ENCODE measurements at regions not wholly inside any gene's neighbourhood (a gene's known extent, or its start where the extent isn't known, plus 50 kb on each side); places are given as distances from the start of the nearest gene placed in this dataset.

DNA sequence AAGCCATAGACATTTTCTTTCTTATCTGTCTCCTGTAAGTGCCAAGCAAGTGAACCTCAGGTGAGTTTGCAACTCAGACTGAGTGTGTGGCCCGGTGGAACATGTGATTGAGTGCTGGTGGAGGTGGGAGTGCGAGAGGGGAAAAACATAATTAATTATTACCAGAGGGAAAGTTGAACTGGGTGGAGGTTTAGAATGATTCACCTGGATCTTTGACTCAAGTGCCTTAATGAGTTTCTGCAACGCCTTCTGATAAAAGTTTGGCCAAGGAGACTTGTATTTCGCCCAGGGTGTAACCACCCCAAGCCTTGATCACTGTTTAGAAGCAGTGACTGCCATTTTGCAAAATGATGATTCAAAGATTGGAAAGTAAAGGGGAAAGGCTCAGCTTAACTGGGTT is 513.9 kb downstream of the GATA3 start:
- no peak overlapping the region for H3K4me3 ChIP-seq (ENCODE audit: control insufficient read depth, low read depth, low read length)
- TF ChIP-seq, protein P1, sequence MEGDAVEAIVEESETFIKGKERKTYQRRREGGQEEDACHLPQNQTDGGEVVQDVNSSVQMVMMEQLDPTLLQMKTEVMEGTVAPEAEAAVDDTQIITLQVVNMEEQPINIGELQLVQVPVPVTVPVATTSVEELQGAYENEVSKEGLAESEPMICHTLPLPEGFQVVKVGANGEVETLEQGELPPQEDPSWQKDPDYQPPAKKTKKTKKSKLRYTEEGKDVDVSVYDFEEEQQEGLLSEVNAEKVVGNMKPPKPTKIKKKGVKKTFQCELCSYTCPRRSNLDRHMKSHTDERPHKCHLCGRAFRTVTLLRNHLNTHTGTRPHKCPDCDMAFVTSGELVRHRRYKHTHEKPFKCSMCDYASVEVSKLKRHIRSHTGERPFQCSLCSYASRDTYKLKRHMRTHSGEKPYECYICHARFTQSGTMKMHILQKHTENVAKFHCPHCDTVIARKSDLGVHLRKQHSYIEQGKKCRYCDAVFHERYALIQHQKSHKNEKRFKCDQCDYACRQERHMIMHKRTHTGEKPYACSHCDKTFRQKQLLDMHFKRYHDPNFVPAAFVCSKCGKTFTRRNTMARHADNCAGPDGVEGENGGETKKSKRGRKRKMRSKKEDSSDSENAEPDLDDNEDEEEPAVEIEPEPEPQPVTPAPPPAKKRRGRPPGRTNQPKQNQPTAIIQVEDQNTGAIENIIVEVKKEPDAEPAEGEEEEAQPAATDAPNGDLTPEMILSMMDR (conservative IDR thresholded peaks at IDR 0.05; ENCODE audit: control insufficient read depth, insufficient read depth, low read depth, low read length): no peak
- no peak for DNase-seq (ENCODE audit: low read depth)

- no peak overlapping the region for H3K4me3 ChIP-seq (ENCODE audit: control insufficient read depth, low read depth, low read length)
- TF ChIP-seq, protein P1 (conservative IDR thresholded peaks at IDR 0.05; ENCODE audit: control insufficient read depth, insufficient read depth, low read depth, low read length): no peak
- no peak for DNase-seq (ENCODE audit: low read depth)
These were observed 521.1 kb downstream of the GATA3 start for GRCh38 chr10:8575620-8576019.

DNA sequence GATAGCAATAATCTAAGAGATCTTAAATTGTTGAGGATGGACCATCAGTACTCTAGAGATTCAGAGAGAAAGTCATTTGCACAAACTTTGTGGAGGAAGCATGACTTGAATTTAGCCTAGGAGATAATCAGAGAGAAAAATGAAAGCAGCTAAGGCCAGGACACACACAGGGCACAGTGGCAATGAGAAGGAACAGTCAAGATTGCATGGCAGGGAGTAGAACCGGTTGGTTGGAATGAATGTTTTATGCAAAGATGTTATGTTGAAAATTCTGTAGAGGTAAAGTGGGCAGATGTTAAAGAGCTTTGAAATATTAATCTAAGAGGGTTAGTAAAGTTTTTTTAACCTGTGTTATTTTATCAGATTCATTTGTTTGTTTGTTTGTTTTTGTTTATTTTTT is 521.8 kb downstream of the GATA3 start:
- no peak for DNase-seq (ENCODE audit: low read depth)

GRCh38 chr10:8576911-8577310 is 522.4 kb downstream of the GATA3 start:
- DNase-seq (ENCODE audit: low read depth): no peak
- H3K4me3 ChIP-seq (ENCODE audit: control insufficient read depth, low read depth, low read length): no peak overlapping the region
- TF ChIP-seq, protein P1 (conservative IDR thresholded peaks at IDR 0.05; ENCODE audit: control insufficient read depth, insufficient read depth, low read depth, low read length): no peak

More for the DNA sequence above, 521.8 kb downstream of the GATA3 start:
- H3K4me3 ChIP-seq (ENCODE audit: control insufficient read depth, low read depth, low read length): no peak overlapping the region
- TF ChIP-seq, protein P1 (conservative IDR thresholded peaks at IDR 0.05; ENCODE audit: control insufficient read depth, insufficient read depth, low read depth, low read length): no peak

DNA sequence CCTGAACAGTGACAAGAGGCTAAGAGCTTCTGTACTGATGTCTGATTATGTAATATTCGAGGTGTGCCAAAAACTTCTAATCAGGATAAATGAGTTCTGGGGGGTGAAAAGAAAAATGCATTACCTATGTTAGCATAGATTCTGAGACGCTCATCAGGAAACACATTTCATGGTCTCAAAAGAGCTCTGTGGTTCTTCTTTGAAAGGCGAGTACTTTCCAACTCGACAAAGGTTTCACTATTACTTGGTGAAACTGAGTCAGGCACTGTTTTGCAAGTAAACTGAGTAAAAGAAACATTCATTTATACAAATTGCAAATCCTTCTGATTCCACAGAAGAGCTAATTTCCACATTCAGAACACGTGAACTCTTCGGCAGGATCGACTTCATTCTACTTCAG is 523.2 kb downstream of the GATA3 start:
- TF ChIP-seq, protein P1 (conservative IDR thresholded peaks at IDR 0.05; ENCODE audit: control insufficient read depth, insufficient read depth, low read depth, low read length): no peak
- H3K4me3 ChIP-seq (ENCODE audit: control insufficient read depth, low read depth, low read length): no peak overlapping the region
- no peak for DNase-seq (ENCODE audit: low read depth)

DNA sequence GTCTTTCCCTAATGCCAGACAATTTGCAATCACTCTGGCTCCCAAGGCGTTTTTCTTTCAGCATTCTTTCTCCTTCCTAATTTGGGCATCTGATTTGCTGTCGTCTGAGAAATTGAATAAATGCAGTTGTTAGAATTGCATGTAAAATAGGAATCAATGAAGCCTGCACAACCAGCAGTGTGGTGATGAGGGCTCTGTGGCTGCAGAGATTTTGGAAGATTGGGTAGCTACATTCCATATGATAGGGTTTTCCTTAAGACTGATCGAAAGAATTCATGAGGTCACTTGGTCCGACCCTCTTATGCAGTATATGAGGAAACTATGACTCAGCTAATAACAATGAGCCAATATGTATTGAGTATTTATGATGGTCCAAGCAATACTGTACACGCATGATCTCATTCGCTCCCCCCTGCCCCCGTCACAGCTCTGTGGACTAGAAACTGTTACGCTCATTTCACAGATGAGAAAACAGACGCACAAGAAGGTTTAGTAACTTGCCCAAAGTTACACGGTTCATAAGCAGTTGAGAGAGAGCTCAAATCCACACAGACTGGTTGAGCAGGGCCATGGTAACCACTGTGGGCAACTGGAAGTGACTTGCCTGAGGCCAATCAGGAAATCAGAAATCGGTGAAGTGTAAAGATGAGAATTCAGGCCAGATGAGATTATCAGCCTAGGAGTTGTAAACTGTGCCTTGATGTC is 527.2 kb downstream of the GATA3 start:
- H3K4me3 ChIP-seq (ENCODE audit: control insufficient read depth, low read depth, low read length): no peak overlapping the region
- TF ChIP-seq, protein P1 (conservative IDR thresholded peaks at IDR 0.05; ENCODE audit: control insufficient read depth, insufficient read depth, low read depth, low read length): no peak
- no peak for DNase-seq (ENCODE audit: low read depth)
